ENCODE measurements at regions not wholly inside any gene's neighbourhood (a gene's known extent, or its start where the extent isn't known, plus 50 kb on each side); places are given as distances from the start of the nearest gene placed in this dataset.

GRCh38 chr16:48487287-48487686 lies 102.1 kb upstream of the SIAH1 start:
- Mint-ChIP-seq H3K36me3 (ENCODE audit: insufficient read depth) (no peaks in the 10 kb centered on the region), H3K9me3 (no peaks in the 10 kb centered on the region), H3K27ac (ENCODE audit: low read depth) (no peak overlapping the region), H3K27me3 (peaks cover 21% of the 10 kb centered on the region), H3K4me1 (no peaks in the 10 kb centered on the region), H3K4me3 (no peak overlapping the region)
- no peak for DNase-seq (ENCODE audit: low spot score in 2 of 2)
- no peak for ATAC-seq (replicated peaks; ENCODE audit: extremely low read depth, poor library complexity, severe bottlenecking)

- Mint-ChIP-seq H3K4me1 (no peaks in the 10 kb centered on the region), H3K36me3 (ENCODE audit: insufficient read depth) (no peaks in the 10 kb centered on the region), H3K4me3 (no peak overlapping the region), H3K9me3 (no peaks in the 10 kb centered on the region), H3K27ac (ENCODE audit: low read depth) (no peak overlapping the region), H3K27me3 (peaks cover 24% of the 10 kb centered on the region)
- ATAC-seq (replicated peaks; ENCODE audit: extremely low read depth, poor library complexity, severe bottlenecking): no peak
- DNase-seq (ENCODE audit: low spot score in 2 of 2): no peak
Measured at GRCh38 chr16:48481772-48482171, 96.6 kb upstream of the SIAH1 start.

GRCh38 chr16:48481211-48481610 lies 96.0 kb upstream of the SIAH1 start:
- DNase-seq (ENCODE audit: low spot score in 2 of 2) (no peak), ATAC-seq (replicated peaks; ENCODE audit: extremely low read depth, poor library complexity, severe bottlenecking) (no peak)
- Mint-ChIP-seq H3K9me3 (no peaks in the 10 kb centered on the region), H3K27me3 (peaks cover 24% of the 10 kb centered on the region), H3K4me1 (no peaks in the 10 kb centered on the region), H3K36me3 (ENCODE audit: insufficient read depth) (no peaks in the 10 kb centered on the region), H3K27ac (ENCODE audit: low read depth) (no peak overlapping the region), H3K4me3 (no peak overlapping the region)

- ATAC-seq (replicated peaks; ENCODE audit: extremely low read depth, poor library complexity, severe bottlenecking) (no peak), DNase-seq (ENCODE audit: low spot score in 2 of 2) (no peak)
- Mint-ChIP-seq H3K4me1 (no peaks in the 10 kb centered on the region), H3K4me3 (no peak overlapping the region), H3K27ac (ENCODE audit: low read depth) (no peak overlapping the region), H3K9me3 (no peaks in the 10 kb centered on the region), H3K27me3 (peaks cover 24% of the 10 kb centered on the region), H3K36me3 (ENCODE audit: insufficient read depth) (no peaks in the 10 kb centered on the region)
Measured at GRCh38 chr16:48479955-48480354, 94.7 kb upstream of the SIAH1 start.

- Mint-ChIP-seq H3K27ac (ENCODE audit: low read depth) (no peak overlapping the region), H3K4me1 (no peaks in the 10 kb centered on the region), H3K27me3 (peaks cover 24% of the 10 kb centered on the region), H3K9me3 (no peaks in the 10 kb centered on the region), H3K4me3 (no peak overlapping the region), H3K36me3 (ENCODE audit: insufficient read depth) (no peaks in the 10 kb centered on the region)
- no peak for DNase-seq (ENCODE audit: low spot score in 2 of 2)
- no peak for ATAC-seq (replicated peaks; ENCODE audit: extremely low read depth, poor library complexity, severe bottlenecking)
Measured at GRCh38 chr16:48479329-48479728, 94.1 kb upstream of the SIAH1 start.

GRCh38 chr16:48478393-48478792 lies 93.2 kb upstream of the SIAH1 start:
- Mint-ChIP-seq H3K27ac (ENCODE audit: low read depth) (no peak overlapping the region), H3K9me3 (no peaks in the 10 kb centered on the region), H3K4me1 (peaks cover 3% of the 10 kb centered on the region), H3K27me3 (peaks cover 24% of the 10 kb centered on the region), H3K36me3 (ENCODE audit: insufficient read depth) (no peaks in the 10 kb centered on the region), H3K4me3 (no peak overlapping the region)
- ATAC-seq (replicated peaks; ENCODE audit: extremely low read depth, poor library complexity, severe bottlenecking): no peak
- no peak for DNase-seq (ENCODE audit: low spot score in 2 of 2)

- Mint-ChIP-seq H3K4me1 (peaks cover 5% of the 10 kb centered on the region), H3K9me3 (no peaks in the 10 kb centered on the region), H3K36me3 (ENCODE audit: insufficient read depth) (no peaks in the 10 kb centered on the region), H3K27me3 (no peaks in the 10 kb centered on the region), H3K4me3 (no peak overlapping the region), H3K27ac (ENCODE audit: low read depth) (no peak overlapping the region)
- no peak for ATAC-seq (replicated peaks; ENCODE audit: extremely low read depth, poor library complexity, severe bottlenecking)
- no peak for DNase-seq (ENCODE audit: low spot score in 2 of 2)
Measured at GRCh38 chr16:48471435-48471834, 86.2 kb upstream of the SIAH1 start.

- Mint-ChIP-seq H3K4me1 (peaks cover 23% of the 10 kb centered on the region), H3K27me3 (no peaks in the 10 kb centered on the region), H3K9me3 (no peaks in the 10 kb centered on the region), H3K36me3 (ENCODE audit: insufficient read depth) (peaks cover 3% of the 10 kb centered on the region), H3K4me3 (no peak overlapping the region), H3K27ac (ENCODE audit: low read depth) (no peak overlapping the region)
- DNase-seq (ENCODE audit: low spot score in 2 of 2) (no peak), ATAC-seq (replicated peaks; ENCODE audit: extremely low read depth, poor library complexity, severe bottlenecking) (no peak)
Measured at GRCh38 chr16:48462106-48462740, 77.0 kb upstream of the SIAH1 start.

GRCh38 chr16:48459167-48459566 lies 74.0 kb upstream of the SIAH1 start:
- H3K36me3 Mint-ChIP-seq (ENCODE audit: insufficient read depth): peaks cover 3% of the 10 kb centered on the region
- H3K27me3 Mint-ChIP-seq: no peaks in the 10 kb centered on the region
- H3K9me3 Mint-ChIP-seq: no peaks in the 10 kb centered on the region
- peak overlapping the region; percentile 88 for H3K27ac Mint-ChIP-seq (ENCODE audit: low read depth)
- no peak overlapping the region for H3K4me3 Mint-ChIP-seq
- DNase-seq (ENCODE audit: low spot score in 2 of 2): no peak
- H3K4me1 Mint-ChIP-seq: peaks cover 27% of the 10 kb centered on the region
- ATAC-seq (replicated peaks; ENCODE audit: extremely low read depth, poor library complexity, severe bottlenecking): no peak

GRCh38 chr16:48454051-48454450 lies 68.8 kb upstream of the SIAH1 start:
- peaks cover 3% of the 10 kb centered on the region for H3K36me3 Mint-ChIP-seq (ENCODE audit: insufficient read depth)
- peaks cover 18% of the 10 kb centered on the region for H3K4me1 Mint-ChIP-seq
- H3K4me3 Mint-ChIP-seq: no peak overlapping the region
- ATAC-seq (replicated peaks; ENCODE audit: extremely low read depth, poor library complexity, severe bottlenecking) (no peak), DNase-seq (ENCODE audit: low spot score in 2 of 2) (no peak)
- no peaks in the 10 kb centered on the region for H3K27me3 Mint-ChIP-seq
- H3K9me3 Mint-ChIP-seq: no peaks in the 10 kb centered on the region
- H3K27ac Mint-ChIP-seq (ENCODE audit: low read depth): no peak overlapping the region

GRCh38 chr16:48452991-48453760 lies 68.0 kb upstream of the SIAH1 start:
- Mint-ChIP-seq H3K27ac (ENCODE audit: low read depth) (no peak overlapping the region), H3K4me3 (no peak overlapping the region)
- no peak for ATAC-seq (replicated peaks; ENCODE audit: extremely low read depth, poor library complexity, severe bottlenecking)

GRCh38 chr16:48451323-48451722 lies 66.1 kb upstream of the SIAH1 start:
- no peak for ATAC-seq (replicated peaks; ENCODE audit: extremely low read depth, poor library complexity, severe bottlenecking)
- H3K27me3 Mint-ChIP-seq: no peaks in the 10 kb centered on the region
- H3K4me3 Mint-ChIP-seq: no peak overlapping the region
- DNase-seq (ENCODE audit: low spot score in 2 of 2): no peak
- H3K36me3 Mint-ChIP-seq (ENCODE audit: insufficient read depth): no peaks in the 10 kb centered on the region
- no peak overlapping the region for H3K27ac Mint-ChIP-seq (ENCODE audit: low read depth)
- no peaks in the 10 kb centered on the region for H3K9me3 Mint-ChIP-seq
- no peaks in the 10 kb centered on the region for H3K4me1 Mint-ChIP-seq

More at GRCh38 chr16:48452991-48453760, 68.0 kb upstream of the SIAH1 start:
- Mint-ChIP-seq H3K36me3 (ENCODE audit: insufficient read depth) (peaks cover under 1% of the 10 kb centered on the region), H3K9me3 (no peaks in the 10 kb centered on the region), H3K4me1 (peaks cover 12% of the 10 kb centered on the region), H3K27me3 (no peaks in the 10 kb centered on the region)
- no peak for DNase-seq (ENCODE audit: low spot score in 2 of 2)

GRCh38 chr16:48450367-48450766 lies 65.2 kb upstream of the SIAH1 start:
- Mint-ChIP-seq H3K4me3 (no peak overlapping the region), H3K4me1 (no peaks in the 10 kb centered on the region), H3K27ac (ENCODE audit: low read depth) (no peak overlapping the region), H3K27me3 (no peaks in the 10 kb centered on the region), H3K9me3 (no peaks in the 10 kb centered on the region), H3K36me3 (ENCODE audit: insufficient read depth) (no peaks in the 10 kb centered on the region)
- ATAC-seq (replicated peaks; ENCODE audit: extremely low read depth, poor library complexity, severe bottlenecking): no peak
- no peak for DNase-seq (ENCODE audit: low spot score in 2 of 2)
